ENCODE measurements at regions not wholly inside any gene's neighbourhood (a gene's known extent, or its start where the extent isn't known, plus 50 kb on each side); places are given as distances from the start of the nearest gene placed in this dataset.

DNA sequence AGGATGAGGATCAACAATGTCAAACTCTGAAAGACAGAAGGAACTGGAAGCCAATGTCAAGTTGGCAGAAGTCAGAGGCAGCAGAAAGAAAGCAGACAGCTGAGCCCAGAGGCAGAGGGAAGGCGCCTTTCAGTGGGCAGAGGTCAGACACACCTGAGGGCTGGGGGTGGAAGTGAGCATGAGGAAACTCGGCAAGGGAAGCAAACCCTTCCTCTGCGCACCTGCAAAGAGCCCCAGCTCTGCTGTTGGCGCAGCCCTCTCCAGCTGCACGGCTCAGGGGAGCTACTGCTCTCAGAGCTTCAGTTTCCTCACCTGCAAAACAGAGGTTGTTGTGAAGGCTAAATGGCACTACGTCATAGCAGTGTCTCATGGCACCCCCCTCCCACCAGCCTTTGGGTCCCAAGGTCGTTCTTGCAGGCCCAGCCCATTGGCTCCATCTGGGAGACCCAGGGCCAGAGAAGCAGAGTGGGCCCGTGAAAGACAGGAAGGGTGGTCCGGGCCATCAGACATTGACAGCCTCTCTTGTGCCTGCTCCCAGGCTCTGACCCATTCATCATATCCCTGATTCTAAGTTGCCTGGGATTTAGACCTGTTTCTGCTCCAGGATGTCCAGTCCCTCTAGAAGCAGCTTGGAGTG lies 53.3 kb upstream of the SLC6A11 start:
- H3K4me3 ChIP-seq (ENCODE audit: low read depth, low read length) = no peak overlapping the region
- TF ChIP-seq, protein P1, sequence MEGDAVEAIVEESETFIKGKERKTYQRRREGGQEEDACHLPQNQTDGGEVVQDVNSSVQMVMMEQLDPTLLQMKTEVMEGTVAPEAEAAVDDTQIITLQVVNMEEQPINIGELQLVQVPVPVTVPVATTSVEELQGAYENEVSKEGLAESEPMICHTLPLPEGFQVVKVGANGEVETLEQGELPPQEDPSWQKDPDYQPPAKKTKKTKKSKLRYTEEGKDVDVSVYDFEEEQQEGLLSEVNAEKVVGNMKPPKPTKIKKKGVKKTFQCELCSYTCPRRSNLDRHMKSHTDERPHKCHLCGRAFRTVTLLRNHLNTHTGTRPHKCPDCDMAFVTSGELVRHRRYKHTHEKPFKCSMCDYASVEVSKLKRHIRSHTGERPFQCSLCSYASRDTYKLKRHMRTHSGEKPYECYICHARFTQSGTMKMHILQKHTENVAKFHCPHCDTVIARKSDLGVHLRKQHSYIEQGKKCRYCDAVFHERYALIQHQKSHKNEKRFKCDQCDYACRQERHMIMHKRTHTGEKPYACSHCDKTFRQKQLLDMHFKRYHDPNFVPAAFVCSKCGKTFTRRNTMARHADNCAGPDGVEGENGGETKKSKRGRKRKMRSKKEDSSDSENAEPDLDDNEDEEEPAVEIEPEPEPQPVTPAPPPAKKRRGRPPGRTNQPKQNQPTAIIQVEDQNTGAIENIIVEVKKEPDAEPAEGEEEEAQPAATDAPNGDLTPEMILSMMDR (conservative IDR thresholded peaks at IDR 0.05; ENCODE audit: low read depth, low read length) = no peak
- no peak for DNase-seq (ENCODE audit: low read depth)

DNA sequence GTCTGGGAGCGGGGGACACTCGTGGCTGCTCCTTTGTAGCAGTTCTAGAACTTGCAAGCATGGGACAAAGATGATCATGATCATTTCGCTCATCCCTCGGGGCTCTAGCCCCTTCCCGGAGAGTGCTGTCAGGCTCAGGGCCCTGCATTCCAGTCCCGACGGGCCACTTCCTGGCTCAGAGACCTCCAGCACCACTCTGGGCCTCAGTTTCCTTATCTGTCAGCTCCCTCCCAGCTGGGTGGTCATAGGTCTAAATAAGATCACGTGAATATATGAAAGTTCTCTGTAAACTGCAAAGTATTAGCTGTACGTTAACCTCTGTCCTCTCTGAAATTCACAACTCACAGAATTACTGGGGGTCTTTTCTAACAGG lies 52.8 kb upstream of the SLC6A11 start:
- TF ChIP-seq, protein P1 (conservative IDR thresholded peaks at IDR 0.05; ENCODE audit: low read depth, low read length) = no peak
- H3K4me3 ChIP-seq (ENCODE audit: low read depth, low read length) = no peak overlapping the region
- DNase-seq (ENCODE audit: low read depth) = no peak

DNA sequence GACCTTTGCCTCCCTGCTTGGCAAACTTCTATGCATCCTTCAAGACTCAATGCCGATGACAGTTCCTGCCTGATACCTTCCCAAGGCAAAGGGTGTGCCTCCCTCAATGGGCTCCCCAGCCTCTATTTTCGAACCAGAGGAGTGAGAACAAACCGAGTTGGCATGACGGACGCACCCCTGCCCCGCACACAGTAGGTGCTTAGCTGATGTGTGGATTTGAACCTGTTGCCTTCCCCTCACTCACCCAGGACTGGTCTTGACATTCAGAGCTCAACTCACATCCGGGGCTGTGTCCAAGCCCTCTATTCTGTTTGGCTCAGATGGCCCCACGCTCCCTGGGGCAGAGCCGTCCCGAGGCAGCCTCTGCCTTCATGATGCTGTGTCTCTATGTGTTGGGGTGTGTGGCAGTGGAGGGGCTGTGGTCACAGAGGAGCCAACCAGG lies 52.2 kb upstream of the SLC6A11 start:
- DNase-seq (ENCODE audit: low read depth) = no peak
- TF ChIP-seq, protein P1 (conservative IDR thresholded peaks at IDR 0.05; ENCODE audit: low read depth, low read length) = no peak

DNA sequence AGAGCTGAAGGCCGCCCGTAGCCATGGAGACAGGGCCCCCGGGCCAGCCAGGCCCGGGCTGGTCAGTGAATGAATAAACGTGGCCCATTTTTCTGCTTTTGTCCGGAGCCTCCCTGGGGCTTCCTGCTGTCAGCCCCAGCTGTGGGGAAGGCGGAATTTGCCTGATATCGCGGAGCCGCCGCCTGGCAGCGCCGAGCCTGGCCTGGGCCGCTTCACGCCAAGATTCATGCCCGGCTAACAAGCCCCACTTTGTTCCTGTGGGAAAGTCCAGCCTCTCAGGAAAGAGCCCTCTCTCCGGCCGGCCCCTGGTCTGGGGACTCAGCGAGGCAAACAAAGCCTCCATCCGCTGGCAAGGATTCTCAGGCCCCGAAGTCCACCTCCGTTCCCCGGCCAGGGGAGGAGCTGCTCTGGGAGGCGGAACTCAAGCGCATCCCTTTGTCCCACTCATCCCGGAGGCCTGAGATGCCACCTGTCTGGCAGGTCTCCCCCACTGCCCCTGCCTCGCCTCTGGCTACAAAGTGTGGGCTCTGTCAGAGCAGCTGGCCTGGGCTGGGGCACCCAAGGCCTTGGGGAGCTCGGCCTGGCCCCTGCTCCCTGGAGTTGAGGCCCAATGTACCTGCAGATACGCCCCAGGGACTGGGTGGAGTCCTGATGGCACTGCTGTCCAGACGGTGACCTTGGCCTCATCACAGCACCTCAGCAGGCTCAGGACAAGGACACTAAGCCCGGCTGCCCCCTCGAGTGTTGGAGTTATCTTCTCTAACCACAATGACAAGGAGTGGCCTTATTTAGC lies 51.6 kb upstream of the SLC6A11 start:
- no peak overlapping the region for H3K4me3 ChIP-seq (ENCODE audit: low read depth, low read length)
- no peak for DNase-seq (ENCODE audit: low read depth)
- TF ChIP-seq, protein P1 (conservative IDR thresholded peaks at IDR 0.05; ENCODE audit: low read depth, low read length) = no peak

More for the DNA sequence above, 52.2 kb upstream of the SLC6A11 start:
- H3K4me3 ChIP-seq (ENCODE audit: low read depth, low read length) = no peak overlapping the region

DNA sequence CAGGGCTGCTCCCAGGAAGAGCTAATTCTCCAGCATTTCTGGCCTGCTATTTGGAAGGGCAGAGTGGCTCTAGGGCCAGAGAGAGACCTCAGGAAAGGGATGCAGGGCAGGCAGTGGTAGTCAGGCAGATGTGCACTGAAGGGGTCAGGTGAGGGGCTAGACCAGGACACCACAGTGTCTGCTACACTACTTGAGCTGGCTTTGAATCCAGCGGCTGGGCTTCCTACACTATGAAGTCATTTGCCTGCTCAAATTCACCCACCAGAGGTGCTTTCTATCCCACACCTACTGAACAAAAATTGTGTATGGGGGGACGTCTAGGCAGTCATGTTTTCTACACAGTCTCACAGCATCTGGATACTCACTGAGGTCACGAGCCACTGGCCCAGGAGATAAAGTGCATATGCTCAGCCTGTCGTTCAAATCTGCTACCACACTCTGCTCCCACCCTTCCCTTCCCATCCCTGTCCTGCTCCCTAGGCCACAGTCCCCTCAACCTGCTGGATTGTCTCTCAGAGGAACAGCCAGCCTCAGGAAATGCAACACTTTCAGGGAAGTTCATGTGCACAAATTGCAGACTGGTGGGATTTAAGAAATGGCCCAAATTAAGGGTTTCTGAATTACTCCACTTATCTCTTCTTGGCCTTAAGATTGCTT lies 49.9 kb upstream of the SLC6A11 start:
- DNase-seq (ENCODE audit: low read depth) = no peak
- H3K4me3 ChIP-seq (ENCODE audit: low read depth, low read length) = no peak overlapping the region
- TF ChIP-seq, protein P1 (conservative IDR thresholded peaks at IDR 0.05; ENCODE audit: low read depth, low read length) = no peak

All from epithelial cell of proximal tubule (primary cell).